Neural cell (in vitro differentiated cells): ENCODE measurements at regions not wholly inside any gene's neighbourhood (a gene's known extent, or its start where the extent isn't known, plus 50 kb on each side); places are given as distances from the start of the nearest gene placed in this dataset.

Source experiments
- CTCF ChIP-seq: fragments of 450-650 bp; IDR thresholded peaks from 2 replicates; pipeline ENCODE4 v1.5.1; 2014; ENCODE audit warnings: antibody characterized with exemption, mild to moderate bottlenecking, moderate library complexity; ENCODE audit not compliant: poor library complexity, severe bottlenecking
- EP300 ChIP-seq: fragments of 450-650 bp; conservative IDR thresholded peaks from 2 replicates; pipeline ENCODE4 v1.6.1; 2014; ENCODE audit warnings: antibody characterized with exemption, mild to moderate bottlenecking, moderate library complexity; ENCODE audit not compliant: poor library complexity, severe bottlenecking
- EZH2 ChIP-seq: fragments of 200-600, 300-800 bp; shearing (Covaris generic), sonication (generic); IDR thresholded peaks from 2 replicates; pipeline ENCODE4 v1.6.1; 2014; ENCODE audit warnings: antibody characterized with exemption, low read length, borderline replicate concordance, mild to moderate bottlenecking; ENCODE audit not compliant: insufficient read depth, poor library complexity, severe bottlenecking
- MXI1 ChIP-seq: fragments of 450-650 bp; conservative IDR thresholded peaks from 2 replicates; pipeline ENCODE4 v1.6.1; 2014; ENCODE audit warnings: antibody characterized with exemption, mild to moderate bottlenecking; ENCODE audit not compliant: poor library complexity, severe bottlenecking
- REST ChIP-seq: IDR thresholded peaks from 2 replicates; pipeline ENCODE4 v1.6.1; 2012; ENCODE audit warnings: borderline replicate concordance
- TAF1 ChIP-seq: IDR thresholded peaks from 2 replicates; pipeline ENCODE4 v1.6.1; 2012; ENCODE audit warnings: low read depth

- TF ChIP-seq EP300 (no peak), CTCF (no peak), REST (no peak), TAF1 (no peak), EZH2 (no peak), MXI1 (no peak)
These were observed 69.8 kb upstream of the MED13L start for GRCh38 chr12:116347265-116347664.
